Right lobe of liver (tissue), 4 donors: ENCODE measurements at regions not wholly inside any gene's neighbourhood (a gene's known extent, or its start where the extent isn't known, plus 50 kb on each side); places are given as distances from the start of the nearest gene placed in this dataset.

Source experiments
- POLR2A ChIP-seq: fragments of 450-650 bp; IDR thresholded peaks from one replicate; pipeline ENCODE4 v1.6.1; 2017; ENCODE audit warnings: antibody characterized with exemption, mild to moderate bottlenecking
- TF ChIP-seq, protein P1 (sequence below), 4 donors: fragments of 200-600 bp in 3 of 4; fragments of 450-650 bp in 1 of 4; IDR thresholded peaks; one replicate each; pipeline versions ENCODE4 v1.5.1 to v1.8.0; 2016 to 2022; ENCODE audit warnings: antibody characterized with exemption in 4 of 4, mild to moderate bottlenecking in 2 of 4
- donor health status: DM: no; HTN: no; CAD: no.
- donor health status: DM: no; HTN: no; CAD: no.
- donor health status: DM: no; HTN: yes; CAD: no.

- TF ChIP-seq, protein P1, sequence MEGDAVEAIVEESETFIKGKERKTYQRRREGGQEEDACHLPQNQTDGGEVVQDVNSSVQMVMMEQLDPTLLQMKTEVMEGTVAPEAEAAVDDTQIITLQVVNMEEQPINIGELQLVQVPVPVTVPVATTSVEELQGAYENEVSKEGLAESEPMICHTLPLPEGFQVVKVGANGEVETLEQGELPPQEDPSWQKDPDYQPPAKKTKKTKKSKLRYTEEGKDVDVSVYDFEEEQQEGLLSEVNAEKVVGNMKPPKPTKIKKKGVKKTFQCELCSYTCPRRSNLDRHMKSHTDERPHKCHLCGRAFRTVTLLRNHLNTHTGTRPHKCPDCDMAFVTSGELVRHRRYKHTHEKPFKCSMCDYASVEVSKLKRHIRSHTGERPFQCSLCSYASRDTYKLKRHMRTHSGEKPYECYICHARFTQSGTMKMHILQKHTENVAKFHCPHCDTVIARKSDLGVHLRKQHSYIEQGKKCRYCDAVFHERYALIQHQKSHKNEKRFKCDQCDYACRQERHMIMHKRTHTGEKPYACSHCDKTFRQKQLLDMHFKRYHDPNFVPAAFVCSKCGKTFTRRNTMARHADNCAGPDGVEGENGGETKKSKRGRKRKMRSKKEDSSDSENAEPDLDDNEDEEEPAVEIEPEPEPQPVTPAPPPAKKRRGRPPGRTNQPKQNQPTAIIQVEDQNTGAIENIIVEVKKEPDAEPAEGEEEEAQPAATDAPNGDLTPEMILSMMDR (IDR thresholded peaks at IDR 0.05) = no peak
- no peak for TF ChIP-seq POLR2A
These were observed 327.8 kb upstream of the ADGRB3 start for GRCh38 chr6:68307301-68307700.
